GM12878 (cell line): ENCODE measurements at regions not wholly inside any gene's neighbourhood (a gene's known extent, or its start where the extent isn't known, plus 50 kb on each side); places are given as distances from the start of the nearest gene placed in this dataset.
"Not testable (repeated sequence)": the region's sequence is repeated elsewhere in the genome, so short reads cannot be mapped to it uniquely, and the experiment has no call there.

Experiments used
- BRCA1 ChIP-seq: IDR thresholded peaks from 2 replicates; pipeline ENCODE4 v1.6.1; 2011; ENCODE audit warnings: low read depth, low read length, improper control_type of control experiment
- GABPA ChIP-seq: IDR thresholded peaks from 2 replicates; pipeline ENCODE4 v1.6.1; 2014; ENCODE audit warnings: antibody characterized with exemption, low read depth, mild to moderate bottlenecking, inconsistent platforms
- POLR2AphosphoS5 ChIP-seq: IDR thresholded peaks from 2 replicates; pipeline ENCODE4 v1.6.1; 2011; ENCODE audit warnings: mild to moderate bottlenecking, low read length, inconsistent platforms
- RBBP5 ChIP-seq: fragments of 200-600 bp; sonication (generic); conservative IDR thresholded peaks from 2 replicates; pipeline ENCODE4 v1.6.1; 2016
- RFX5 ChIP-seq: IDR thresholded peaks from 2 replicates; pipeline ENCODE4 v1.6.1; 2011; ENCODE audit warnings: low read depth, low read length, improper control_type of control experiment
- TF ChIP-seq, protein P1 (sequence below): fragments of 450-650 bp; IDR thresholded peaks from 2 replicates; pipeline ENCODE4 v1.6.1; 2017; ENCODE audit warnings: antibody characterized with exemption, mild to moderate bottlenecking, moderate library complexity
- TF ChIP-seq, protein P2 (sequence below), 3 experiments: IDR thresholded peaks in 2 of 3; conservative IDR thresholded peaks in 1 of 3; 2 replicates each; pipeline ENCODE4 v1.5.1; 2011; ENCODE audit warnings: low read depth in 3 of 3, low read length in 3 of 3, mild to moderate bottlenecking in 3 of 3, control low read depth in 2 of 3, moderate library complexity in 2 of 3, inconsistent platforms in 1 of 3, mixed read lengths in 1 of 3; ENCODE audit not compliant: control insufficient read depth in 2 of 3, insufficient read depth in 1 of 3; ENCODE audit errors: extremely low read depth in 1 of 3
- TF ChIP-seq, protein P3 (sequence below): IDR thresholded peaks from 2 replicates; pipeline ENCODE4 v1.6.1; 2012; ENCODE audit warnings: mild to moderate bottlenecking, low read depth, low read length

GRCh38 chr4:190121076-190121671 is 52.4 kb upstream of the DUX4 start:
- not testable (repeated sequence) for TF ChIP-seq POLR2AphosphoS5, RBBP5, RFX5, GABPA, BRCA1
- TF ChIP-seq, protein P1, sequence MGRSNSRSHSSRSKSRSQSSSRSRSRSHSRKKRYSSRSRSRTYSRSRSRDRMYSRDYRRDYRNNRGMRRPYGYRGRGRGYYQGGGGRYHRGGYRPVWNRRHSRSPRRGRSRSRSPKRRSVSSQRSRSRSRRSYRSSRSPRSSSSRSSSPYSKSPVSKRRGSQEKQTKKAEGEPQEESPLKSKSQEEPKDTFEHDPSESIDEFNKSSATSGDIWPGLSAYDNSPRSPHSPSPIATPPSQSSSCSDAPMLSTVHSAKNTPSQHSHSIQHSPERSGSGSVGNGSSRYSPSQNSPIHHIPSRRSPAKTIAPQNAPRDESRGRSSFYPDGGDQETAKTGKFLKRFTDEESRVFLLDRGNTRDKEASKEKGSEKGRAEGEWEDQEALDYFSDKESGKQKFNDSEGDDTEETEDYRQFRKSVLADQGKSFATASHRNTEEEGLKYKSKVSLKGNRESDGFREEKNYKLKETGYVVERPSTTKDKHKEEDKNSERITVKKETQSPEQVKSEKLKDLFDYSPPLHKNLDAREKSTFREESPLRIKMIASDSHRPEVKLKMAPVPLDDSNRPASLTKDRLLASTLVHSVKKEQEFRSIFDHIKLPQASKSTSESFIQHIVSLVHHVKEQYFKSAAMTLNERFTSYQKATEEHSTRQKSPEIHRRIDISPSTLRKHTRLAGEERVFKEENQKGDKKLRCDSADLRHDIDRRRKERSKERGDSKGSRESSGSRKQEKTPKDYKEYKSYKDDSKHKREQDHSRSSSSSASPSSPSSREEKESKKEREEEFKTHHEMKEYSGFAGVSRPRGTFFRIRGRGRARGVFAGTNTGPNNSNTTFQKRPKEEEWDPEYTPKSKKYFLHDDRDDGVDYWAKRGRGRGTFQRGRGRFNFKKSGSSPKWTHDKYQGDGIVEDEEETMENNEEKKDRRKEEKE = not testable (repeated sequence)
- TF ChIP-seq, protein P2, sequence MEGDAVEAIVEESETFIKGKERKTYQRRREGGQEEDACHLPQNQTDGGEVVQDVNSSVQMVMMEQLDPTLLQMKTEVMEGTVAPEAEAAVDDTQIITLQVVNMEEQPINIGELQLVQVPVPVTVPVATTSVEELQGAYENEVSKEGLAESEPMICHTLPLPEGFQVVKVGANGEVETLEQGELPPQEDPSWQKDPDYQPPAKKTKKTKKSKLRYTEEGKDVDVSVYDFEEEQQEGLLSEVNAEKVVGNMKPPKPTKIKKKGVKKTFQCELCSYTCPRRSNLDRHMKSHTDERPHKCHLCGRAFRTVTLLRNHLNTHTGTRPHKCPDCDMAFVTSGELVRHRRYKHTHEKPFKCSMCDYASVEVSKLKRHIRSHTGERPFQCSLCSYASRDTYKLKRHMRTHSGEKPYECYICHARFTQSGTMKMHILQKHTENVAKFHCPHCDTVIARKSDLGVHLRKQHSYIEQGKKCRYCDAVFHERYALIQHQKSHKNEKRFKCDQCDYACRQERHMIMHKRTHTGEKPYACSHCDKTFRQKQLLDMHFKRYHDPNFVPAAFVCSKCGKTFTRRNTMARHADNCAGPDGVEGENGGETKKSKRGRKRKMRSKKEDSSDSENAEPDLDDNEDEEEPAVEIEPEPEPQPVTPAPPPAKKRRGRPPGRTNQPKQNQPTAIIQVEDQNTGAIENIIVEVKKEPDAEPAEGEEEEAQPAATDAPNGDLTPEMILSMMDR (IDR thresholded peaks at IDR 0.05 in 2 of 3, conservative IDR thresholded peaks at IDR 0.05 in 1 of 3; ENCODE audit: control insufficient read depth in 2 of 3, extremely low read depth in 1 of 3, insufficient read depth in 1 of 3, low read depth in 3 of 3, low read length in 3 of 3) = not testable (repeated sequence)
- TF ChIP-seq, protein P3, sequence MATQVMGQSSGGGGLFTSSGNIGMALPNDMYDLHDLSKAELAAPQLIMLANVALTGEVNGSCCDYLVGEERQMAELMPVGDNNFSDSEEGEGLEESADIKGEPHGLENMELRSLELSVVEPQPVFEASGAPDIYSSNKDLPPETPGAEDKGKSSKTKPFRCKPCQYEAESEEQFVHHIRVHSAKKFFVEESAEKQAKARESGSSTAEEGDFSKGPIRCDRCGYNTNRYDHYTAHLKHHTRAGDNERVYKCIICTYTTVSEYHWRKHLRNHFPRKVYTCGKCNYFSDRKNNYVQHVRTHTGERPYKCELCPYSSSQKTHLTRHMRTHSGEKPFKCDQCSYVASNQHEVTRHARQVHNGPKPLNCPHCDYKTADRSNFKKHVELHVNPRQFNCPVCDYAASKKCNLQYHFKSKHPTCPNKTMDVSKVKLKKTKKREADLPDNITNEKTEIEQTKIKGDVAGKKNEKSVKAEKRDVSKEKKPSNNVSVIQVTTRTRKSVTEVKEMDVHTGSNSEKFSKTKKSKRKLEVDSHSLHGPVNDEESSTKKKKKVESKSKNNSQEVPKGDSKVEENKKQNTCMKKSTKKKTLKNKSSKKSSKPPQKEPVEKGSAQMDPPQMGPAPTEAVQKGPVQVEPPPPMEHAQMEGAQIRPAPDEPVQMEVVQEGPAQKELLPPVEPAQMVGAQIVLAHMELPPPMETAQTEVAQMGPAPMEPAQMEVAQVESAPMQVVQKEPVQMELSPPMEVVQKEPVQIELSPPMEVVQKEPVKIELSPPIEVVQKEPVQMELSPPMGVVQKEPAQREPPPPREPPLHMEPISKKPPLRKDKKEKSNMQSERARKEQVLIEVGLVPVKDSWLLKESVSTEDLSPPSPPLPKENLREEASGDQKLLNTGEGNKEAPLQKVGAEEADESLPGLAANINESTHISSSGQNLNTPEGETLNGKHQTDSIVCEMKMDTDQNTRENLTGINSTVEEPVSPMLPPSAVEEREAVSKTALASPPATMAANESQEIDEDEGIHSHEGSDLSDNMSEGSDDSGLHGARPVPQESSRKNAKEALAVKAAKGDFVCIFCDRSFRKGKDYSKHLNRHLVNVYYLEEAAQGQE = not testable (repeated sequence)
